Glutamatergic neuron (in vitro differentiated cells): ENCODE measurements at regions not wholly inside any gene's neighbourhood (a gene's known extent, or its start where the extent isn't known, plus 50 kb on each side); places are given as distances from the start of the nearest gene placed in this dataset.

Experiments
- DNase-seq: peaks from one replicate; pipeline ENCODE4 v3.0.0; 2022
- H3K27ac Mint-ChIP-seq: one replicate; pipeline ENCODE4 v1.8.0; 2020; ENCODE audit warnings: mild to moderate bottlenecking, mixed read lengths, inconsistent platforms; ENCODE audit not compliant: unreplicated experiment
- H3K27me3 Mint-ChIP-seq: one replicate; pipeline ENCODE4 v1.8.0; 2020; ENCODE audit warnings: mild to moderate bottlenecking, moderate library complexity, mixed read lengths, inconsistent platforms; ENCODE audit not compliant: unreplicated experiment
- H3K36me3 Mint-ChIP-seq: one replicate; pipeline ENCODE4 v1.8.0; 2020; ENCODE audit warnings: mild to moderate bottlenecking, mixed read lengths, inconsistent platforms; ENCODE audit not compliant: unreplicated experiment
- H3K4me1 Mint-ChIP-seq: one replicate; pipeline ENCODE4 v1.8.0; 2020; ENCODE audit warnings: mild to moderate bottlenecking, low read depth, mixed read lengths, inconsistent platforms; ENCODE audit not compliant: unreplicated experiment
- H3K4me3 Mint-ChIP-seq: one replicate; pipeline ENCODE4 v1.8.0; 2020; ENCODE audit warnings: mild to moderate bottlenecking, mixed read lengths, inconsistent platforms; ENCODE audit not compliant: unreplicated experiment
- H3K9me3 Mint-ChIP-seq: one replicate; pipeline ENCODE4 v1.8.0; 2020; ENCODE audit warnings: mild to moderate bottlenecking, moderate library complexity, mixed read lengths, inconsistent platforms; ENCODE audit not compliant: unreplicated experiment
- CTCF ChIP-seq: fragments of 200-600 bp; sonication (generic); IDR thresholded peaks from one replicate; pipeline ENCODE4 v1.5.0; 2021; ENCODE audit not compliant: partially characterized antibody, unreplicated experiment

- H3K27me3 Mint-ChIP-seq, result no peaks in the 10 kb centered on the region
- no peaks in the 10 kb centered on the region for H3K4me1 Mint-ChIP-seq
These were observed 200.5 kb upstream of the GULP1 start for GRCh38 chr2:188091220-188091619.

GRCh38 chr2:188092734-188093133, 198.9 kb upstream of the GULP1 start:
- H3K36me3 Mint-ChIP-seq, result no peaks in the 10 kb centered on the region
- no peak overlapping the region for H3K4me3 Mint-ChIP-seq
- H3K27ac Mint-ChIP-seq, result no peak overlapping the region
- H3K4me1 Mint-ChIP-seq, result no peaks in the 10 kb centered on the region
- H3K9me3 Mint-ChIP-seq, result peaks cover under 1% of the 10 kb centered on the region
- H3K27me3 Mint-ChIP-seq, result no peaks in the 10 kb centered on the region
- no peak for TF ChIP-seq CTCF
- DNase-seq, result no peak

More at GRCh38 chr2:188091220-188091619, 200.5 kb upstream of the GULP1 start:
- Mint-ChIP-seq H3K9me3 (peaks cover 3% of the 10 kb centered on the region), H3K27ac (no peak overlapping the region), H3K36me3 (no peaks in the 10 kb centered on the region), H3K4me3 (no peak overlapping the region)
- DNase-seq, result no peak
- TF ChIP-seq CTCF, result no peak

GRCh38 chr2:188096910-188097309, 194.8 kb upstream of the GULP1 start:
- no peak for DNase-seq
- no peak for TF ChIP-seq CTCF
- Mint-ChIP-seq H3K27me3 (no peaks in the 10 kb centered on the region), H3K27ac (no peak overlapping the region), H3K4me3 (no peak overlapping the region), H3K4me1 (no peaks in the 10 kb centered on the region), H3K36me3 (no peaks in the 10 kb centered on the region), H3K9me3 (no peaks in the 10 kb centered on the region)

GRCh38 chr2:188102881-188103280, 188.8 kb upstream of the GULP1 start:
- DNase-seq, result no peak
- no peak overlapping the region for H3K4me3 Mint-ChIP-seq
- H3K36me3 Mint-ChIP-seq, result no peaks in the 10 kb centered on the region
- no peaks in the 10 kb centered on the region for H3K4me1 Mint-ChIP-seq
- H3K9me3 Mint-ChIP-seq, result no peaks in the 10 kb centered on the region
- peaks cover 3% of the 10 kb centered on the region for H3K27me3 Mint-ChIP-seq
- no peak for TF ChIP-seq CTCF
- no peak overlapping the region for H3K27ac Mint-ChIP-seq

- H3K4me3 Mint-ChIP-seq, result no peak overlapping the region
- no peak for TF ChIP-seq CTCF
- DNase-seq, result no peak
- no peaks in the 10 kb centered on the region for H3K9me3 Mint-ChIP-seq
- H3K4me1 Mint-ChIP-seq, result no peaks in the 10 kb centered on the region
- no peaks in the 10 kb centered on the region for H3K27me3 Mint-ChIP-seq
- H3K27ac Mint-ChIP-seq, result no peak overlapping the region
- H3K36me3 Mint-ChIP-seq, result no peaks in the 10 kb centered on the region
These were observed 177.7 kb upstream of the GULP1 start for GRCh38 chr2:188114014-188114413.
